GM06990 (cell line): ENCODE measurements at regions not wholly inside any gene's neighbourhood (a gene's known extent, or its start where the extent isn't known, plus 50 kb on each side); places are given as distances from the start of the nearest gene placed in this dataset.

ENCODE experiments used
- DNase-seq: peaks from one replicate; pipeline ENCODE4 v3.0.0-alpha.2; 2011; ENCODE audit not compliant: insufficient read length; ENCODE audit errors: extremely low read depth
- H3K27me3 ChIP-seq: replicated peaks from 2 replicates; pipeline ENCODE4 v1.6.0; 2011; ENCODE audit warnings: low read length; ENCODE audit not compliant: control insufficient read depth, insufficient read depth
- H3K36me3 ChIP-seq: 2 replicates; pipeline ENCODE4 v1.5.1; 2011; ENCODE audit warnings: low read length; ENCODE audit not compliant: control insufficient read depth, insufficient read depth
- H3K4me3 ChIP-seq: replicated peaks from 2 replicates; pipeline ENCODE4 v1.5.1; 2011; ENCODE audit warnings: low read depth, mild to moderate bottlenecking, control low read depth, low read length
- CTCF ChIP-seq: IDR thresholded peaks from 2 replicates; pipeline ENCODE4 v1.5.1; 2011; ENCODE audit warnings: low read length, control low read depth, mild to moderate bottlenecking, inconsistent platforms; ENCODE audit not compliant: insufficient read depth, poor library complexity, severe bottlenecking

- DNase-seq: no peak
- Histone ChIP-seq H3K4me3 (no peak overlapping the region), H3K36me3 (no peaks in the 10 kb centered on the region), H3K27me3 (no peaks in the 10 kb centered on the region)
- no peak for TF ChIP-seq CTCF
Observed at GRCh38 chr22:22042009-22042408, 59.4 kb upstream of the TOP3B start.

GRCh38 chr22:22040908-22041307 is 58.3 kb upstream of the TOP3B start:
- DNase-seq: no peak
- Histone ChIP-seq H3K27me3 (no peaks in the 10 kb centered on the region), H3K36me3 (no peaks in the 10 kb centered on the region), H3K4me3 (no peak overlapping the region)
- no peak for TF ChIP-seq CTCF

DNA sequence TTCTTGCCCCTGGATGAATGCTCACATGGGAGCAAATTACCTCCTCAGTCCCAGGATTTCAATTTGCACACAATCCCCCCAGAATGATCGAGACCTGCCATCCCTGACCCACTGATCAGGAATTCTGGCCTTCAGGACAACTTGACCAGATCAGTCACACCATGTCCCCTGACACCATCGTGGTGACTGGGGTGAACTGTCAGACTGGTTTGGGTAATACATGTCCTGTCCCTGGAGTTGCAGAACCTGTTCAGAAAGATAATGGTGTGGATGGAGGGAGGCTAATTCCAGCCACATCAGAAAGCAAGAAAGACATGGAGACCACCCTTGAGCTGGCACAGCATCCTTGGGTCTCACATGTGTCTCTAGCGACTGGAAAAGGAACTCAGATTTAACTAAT is 57.9 kb upstream of the TOP3B start:
- DNase-seq: no peak
- no peak for TF ChIP-seq CTCF
- Histone ChIP-seq H3K27me3 (no peaks in the 10 kb centered on the region), H3K36me3 (no peaks in the 10 kb centered on the region), H3K4me3 (no peak overlapping the region)

DNA sequence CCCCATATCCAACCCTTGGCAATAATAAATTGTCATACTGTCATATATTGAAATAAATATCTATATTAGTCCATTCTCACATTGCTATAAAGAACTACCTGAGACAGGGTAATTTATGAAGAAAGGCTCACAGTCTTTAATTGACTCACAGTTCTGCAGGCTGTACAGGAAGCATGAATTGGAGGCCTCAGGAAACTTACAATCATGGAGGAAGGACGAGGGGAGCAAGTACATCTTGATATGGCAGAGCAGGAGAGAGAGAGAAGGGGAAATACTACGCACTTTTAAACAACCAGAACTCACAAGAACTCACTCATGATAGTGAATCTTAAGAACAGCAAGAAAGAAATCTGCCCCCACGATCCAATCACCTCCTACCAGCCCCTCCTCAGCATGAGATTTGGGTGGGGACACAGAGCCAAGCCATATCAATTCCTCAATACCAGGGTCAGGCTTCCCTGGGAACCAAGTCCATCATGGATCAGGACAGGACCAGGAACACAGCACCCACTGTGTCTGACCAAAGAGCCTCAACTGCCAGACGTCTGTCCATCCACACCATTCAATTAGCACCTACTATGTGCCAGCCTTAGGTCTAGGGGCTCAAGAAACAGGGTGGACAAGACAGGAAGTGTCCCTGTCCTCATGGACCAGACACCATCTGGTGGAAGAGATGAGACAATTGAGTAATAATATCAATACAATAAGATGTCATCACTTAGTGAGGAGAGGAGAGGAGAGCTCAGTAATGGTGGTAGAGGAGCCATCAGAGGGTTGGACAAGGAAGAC is 56.9 kb upstream of the TOP3B start:
- no peak overlapping the region for H3K4me3 ChIP-seq
- H3K27me3 ChIP-seq: no peaks in the 10 kb centered on the region
- no peaks in the 10 kb centered on the region for H3K36me3 ChIP-seq
- DNase-seq: no peak
- no peak for TF ChIP-seq CTCF

DNA sequence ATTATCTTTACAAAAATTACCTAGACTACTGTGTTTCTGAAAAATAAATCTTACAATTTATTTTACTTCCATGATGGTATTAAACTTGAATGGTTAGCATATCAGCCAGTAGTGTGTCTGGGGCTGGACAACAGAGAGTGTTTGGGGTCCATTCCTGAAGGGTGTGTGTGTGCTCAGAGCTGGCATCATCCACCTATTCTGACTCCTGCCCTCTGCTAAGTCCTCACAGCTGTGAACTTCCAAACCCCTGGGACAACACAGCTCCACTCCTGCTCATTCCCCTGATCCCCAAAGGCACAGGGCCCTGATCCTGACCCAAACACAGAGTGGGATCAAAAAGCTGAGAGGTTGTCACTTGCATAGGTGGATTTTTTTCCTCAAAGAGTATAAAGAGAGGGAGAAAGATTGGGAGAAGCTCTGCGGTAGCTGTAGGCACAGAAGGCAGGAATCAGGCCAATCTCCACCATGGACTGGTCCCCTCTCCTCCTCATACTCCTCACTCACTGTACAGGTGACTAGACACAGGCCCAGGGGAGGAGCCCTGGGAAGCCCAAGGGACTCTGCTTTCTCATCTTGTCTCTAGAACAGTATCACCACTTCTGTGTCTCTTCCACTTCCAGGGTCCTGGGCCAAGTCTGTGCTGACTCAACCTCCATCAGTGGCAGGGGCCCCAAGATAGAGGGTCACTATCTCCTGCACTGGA is 55.7 kb upstream of the TOP3B start:
- no peak for TF ChIP-seq CTCF
- H3K27me3 ChIP-seq: no peaks in the 10 kb centered on the region
- no peak overlapping the region for H3K4me3 ChIP-seq
- no peak for DNase-seq
- no peaks in the 10 kb centered on the region for H3K36me3 ChIP-seq
